ENCODE measurements at regions not wholly inside any gene's neighbourhood (a gene's known extent, or its start where the extent isn't known, plus 50 kb on each side); places are given as distances from the start of the nearest gene placed in this dataset.

DNA sequence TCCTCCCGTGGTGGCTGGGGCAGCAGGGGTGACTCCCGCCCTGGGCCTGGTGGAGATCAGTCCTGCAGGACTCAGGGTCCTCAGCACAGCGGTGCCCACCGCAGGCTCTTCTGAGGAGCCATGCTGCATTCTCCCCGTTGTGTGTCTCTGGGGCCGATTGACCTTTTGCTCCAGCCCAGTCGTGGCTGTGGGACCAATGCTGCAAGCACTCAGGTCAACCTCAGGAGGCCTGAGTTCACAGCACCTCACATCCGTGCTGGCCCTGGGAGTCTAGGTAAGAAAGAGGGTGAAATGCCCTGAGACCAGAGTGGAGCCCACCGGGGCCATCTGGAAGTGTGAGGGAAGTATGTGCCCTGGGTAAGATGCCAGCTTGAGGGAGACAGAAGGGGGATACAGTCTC lies 316.1 kb upstream of the B3GAT1 start:
- Histone ChIP-seq H4K20me1 (ENCODE audit: insufficient read depth, low read length, poor library complexity, severe bottlenecking) (no peaks in the 10 kb centered on the region), H3K9ac (ENCODE audit: low read depth, low read length, poor library complexity, severe bottlenecking) (no peak overlapping the region), H3K4me2 (ENCODE audit: low read depth, low read length, poor library complexity, severe bottlenecking) (no peak overlapping the region), H3K4me3 (ENCODE audit: low read length, poor library complexity, severe bottlenecking) (no peak overlapping the region), H3K4me1 (ENCODE audit: insufficient read depth, low read length, poor library complexity, severe bottlenecking) (no peaks in the 10 kb centered on the region), H3K9me2 (replicated peaks; ENCODE audit: low read depth, low read length) (no peaks in the 10 kb centered on the region), H3K27me3 (ENCODE audit: insufficient read depth, low read length, poor library complexity, severe bottlenecking) (no peaks in the 10 kb centered on the region), H3K79me2 (ENCODE audit: insufficient read depth, low read length) (no peaks in the 10 kb centered on the region), H3K36me3 (ENCODE audit: insufficient read depth, low read length) (no peaks in the 10 kb centered on the region), H2AFZ (ENCODE audit: low read length) (no peak overlapping the region), H3F3A (ENCODE audit: low read depth) (no peaks in the 10 kb centered on the region), H3K9me3 (ENCODE audit: insufficient read depth, low read depth, low read length) (peaks cover 3% of the 10 kb centered on the region; the same call in 1 of the 2 replicates)
- TF ChIP-seq EZH2phosphoT487 (IDR thresholded peaks at IDR 0.05; ENCODE audit: borderline replicate concordance): no peak
- TF ChIP-seq, protein P1, sequence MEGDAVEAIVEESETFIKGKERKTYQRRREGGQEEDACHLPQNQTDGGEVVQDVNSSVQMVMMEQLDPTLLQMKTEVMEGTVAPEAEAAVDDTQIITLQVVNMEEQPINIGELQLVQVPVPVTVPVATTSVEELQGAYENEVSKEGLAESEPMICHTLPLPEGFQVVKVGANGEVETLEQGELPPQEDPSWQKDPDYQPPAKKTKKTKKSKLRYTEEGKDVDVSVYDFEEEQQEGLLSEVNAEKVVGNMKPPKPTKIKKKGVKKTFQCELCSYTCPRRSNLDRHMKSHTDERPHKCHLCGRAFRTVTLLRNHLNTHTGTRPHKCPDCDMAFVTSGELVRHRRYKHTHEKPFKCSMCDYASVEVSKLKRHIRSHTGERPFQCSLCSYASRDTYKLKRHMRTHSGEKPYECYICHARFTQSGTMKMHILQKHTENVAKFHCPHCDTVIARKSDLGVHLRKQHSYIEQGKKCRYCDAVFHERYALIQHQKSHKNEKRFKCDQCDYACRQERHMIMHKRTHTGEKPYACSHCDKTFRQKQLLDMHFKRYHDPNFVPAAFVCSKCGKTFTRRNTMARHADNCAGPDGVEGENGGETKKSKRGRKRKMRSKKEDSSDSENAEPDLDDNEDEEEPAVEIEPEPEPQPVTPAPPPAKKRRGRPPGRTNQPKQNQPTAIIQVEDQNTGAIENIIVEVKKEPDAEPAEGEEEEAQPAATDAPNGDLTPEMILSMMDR (conservative IDR thresholded peaks at IDR 0.05; ENCODE audit: low read length): no peak

GRCh38 chr11:134727636-134728035 lies 315.6 kb upstream of the B3GAT1 start:
- peaks cover 3% of the 10 kb centered on the region; the same call in 1 of the 2 replicates for H3K9me3 ChIP-seq (ENCODE audit: insufficient read depth, low read depth, low read length)
- H3K9me2 ChIP-seq (replicated peaks; ENCODE audit: low read depth, low read length): no peaks in the 10 kb centered on the region
- H3K4me2 ChIP-seq (ENCODE audit: low read depth, low read length, poor library complexity, severe bottlenecking): no peak overlapping the region
- no peaks in the 10 kb centered on the region for H3K36me3 ChIP-seq (ENCODE audit: insufficient read depth, low read length)
- H3K79me2 ChIP-seq (ENCODE audit: insufficient read depth, low read length): no peaks in the 10 kb centered on the region
- H3F3A ChIP-seq (ENCODE audit: low read depth): no peaks in the 10 kb centered on the region
- H3K4me3 ChIP-seq (ENCODE audit: low read length, poor library complexity, severe bottlenecking): no peak overlapping the region
- no peak for TF ChIP-seq EZH2phosphoT487 (IDR thresholded peaks at IDR 0.05; ENCODE audit: borderline replicate concordance)
- TF ChIP-seq, protein P1 (conservative IDR thresholded peaks at IDR 0.05; ENCODE audit: low read length): no peak
- H3K9ac ChIP-seq (ENCODE audit: low read depth, low read length, poor library complexity, severe bottlenecking): no peak overlapping the region
- H3K27me3 ChIP-seq (ENCODE audit: insufficient read depth, low read length, poor library complexity, severe bottlenecking): no peaks in the 10 kb centered on the region
- H3K4me1 ChIP-seq (ENCODE audit: insufficient read depth, low read length, poor library complexity, severe bottlenecking): no peaks in the 10 kb centered on the region
- no peak overlapping the region for H2AFZ ChIP-seq (ENCODE audit: low read length)
- no peaks in the 10 kb centered on the region for H4K20me1 ChIP-seq (ENCODE audit: insufficient read depth, low read length, poor library complexity, severe bottlenecking)

GRCh38 chr11:134727204-134727603 lies 315.2 kb upstream of the B3GAT1 start:
- Histone ChIP-seq H3K9me3 (ENCODE audit: insufficient read depth, low read depth, low read length) (peaks cover 3% of the 10 kb centered on the region; the same call in 1 of the 2 replicates), H2AFZ (ENCODE audit: low read length) (no peak overlapping the region), H3K79me2 (ENCODE audit: insufficient read depth, low read length) (no peaks in the 10 kb centered on the region), H3K36me3 (ENCODE audit: insufficient read depth, low read length) (no peaks in the 10 kb centered on the region), H3K4me3 (ENCODE audit: low read length, poor library complexity, severe bottlenecking) (no peak overlapping the region), H3K9ac (ENCODE audit: low read depth, low read length, poor library complexity, severe bottlenecking) (no peak overlapping the region), H3K4me1 (ENCODE audit: insufficient read depth, low read length, poor library complexity, severe bottlenecking) (no peaks in the 10 kb centered on the region), H3F3A (ENCODE audit: low read depth) (no peaks in the 10 kb centered on the region), H3K9me2 (replicated peaks; ENCODE audit: low read depth, low read length) (no peaks in the 10 kb centered on the region), H3K27me3 (ENCODE audit: insufficient read depth, low read length, poor library complexity, severe bottlenecking) (no peaks in the 10 kb centered on the region), H3K4me2 (ENCODE audit: low read depth, low read length, poor library complexity, severe bottlenecking) (no peak overlapping the region), H4K20me1 (ENCODE audit: insufficient read depth, low read length, poor library complexity, severe bottlenecking) (no peaks in the 10 kb centered on the region)
- TF ChIP-seq, protein P1 (conservative IDR thresholded peaks at IDR 0.05; ENCODE audit: low read length): no peak
- no peak for TF ChIP-seq EZH2phosphoT487 (IDR thresholded peaks at IDR 0.05; ENCODE audit: borderline replicate concordance)

Data from Loucy (cell line).